IMR-90 (cell line): ENCODE measurements at regions not wholly inside any gene's neighbourhood (a gene's known extent, or its start where the extent isn't known, plus 50 kb on each side); places are given as distances from the start of the nearest gene placed in this dataset.

Experiments used
- BHLHE40 ChIP-seq: fragments of 150-350 bp; IDR thresholded peaks from 2 replicates; pipeline ENCODE4 v1.6.1; 2016; ENCODE audit warnings: mild to moderate bottlenecking, low read depth, low read length
- CEBPB ChIP-seq: IDR thresholded peaks from 2 replicates; pipeline ENCODE4 v1.6.1; 2012; ENCODE audit warnings: low read depth, low read length, improper control_type of control experiment
- CHD1 ChIP-seq: IDR thresholded peaks from 2 replicates; pipeline ENCODE4 v1.6.1; 2012; ENCODE audit warnings: low read depth, low read length, improper control_type of control experiment
- FOS ChIP-seq: fragments of 150-350 bp; IDR thresholded peaks from 2 replicates; pipeline ENCODE4 v1.6.1; 2016; ENCODE audit warnings: low read depth, low read length
- MAZ ChIP-seq: IDR thresholded peaks from 2 replicates; pipeline ENCODE4 v1.6.1; 2012; ENCODE audit warnings: low read depth, mild to moderate bottlenecking, low read length, improper control_type of control experiment, moderate library complexity, borderline replicate concordance
- MXI1 ChIP-seq: IDR thresholded peaks from 2 replicates; pipeline ENCODE4 v1.6.1; 2012; ENCODE audit warnings: low read depth, mild to moderate bottlenecking, low read length, moderate library complexity, borderline replicate concordance
- POLR2A ChIP-seq: IDR thresholded peaks from 2 replicates; pipeline ENCODE4 v1.6.1; 2012; ENCODE audit warnings: mild to moderate bottlenecking, low read depth, low read length
- RAD21 ChIP-seq: IDR thresholded peaks from 2 replicates; pipeline ENCODE4 v1.6.1; 2012; ENCODE audit warnings: low read length, improper control_type of control experiment
- RCOR1 ChIP-seq: IDR thresholded peaks from 2 replicates; pipeline ENCODE4 v1.6.1; 2012; ENCODE audit warnings: mild to moderate bottlenecking, low read length, improper control_type of control experiment; ENCODE audit not compliant: insufficient replicate concordance
- RFX5 ChIP-seq: IDR thresholded peaks from 2 replicates; pipeline ENCODE4 v1.8.0; 2012; ENCODE audit warnings: low read depth, mild to moderate bottlenecking, low read length, moderate library complexity
- TF ChIP-seq, protein P1 (sequence below): conservative IDR thresholded peaks from 2 replicates; pipeline ENCODE4 v1.5.1; 2012; ENCODE audit warnings: mild to moderate bottlenecking, low read depth, low read length, improper control_type of control experiment
- TF ChIP-seq, protein P2 (sequence below): fragments of 150-350 bp; IDR thresholded peaks from 2 replicates; pipeline ENCODE4 v1.6.1; 2017; ENCODE audit warnings: mild to moderate bottlenecking, antibody characterized with exemption, low read length, low read depth

DNA sequence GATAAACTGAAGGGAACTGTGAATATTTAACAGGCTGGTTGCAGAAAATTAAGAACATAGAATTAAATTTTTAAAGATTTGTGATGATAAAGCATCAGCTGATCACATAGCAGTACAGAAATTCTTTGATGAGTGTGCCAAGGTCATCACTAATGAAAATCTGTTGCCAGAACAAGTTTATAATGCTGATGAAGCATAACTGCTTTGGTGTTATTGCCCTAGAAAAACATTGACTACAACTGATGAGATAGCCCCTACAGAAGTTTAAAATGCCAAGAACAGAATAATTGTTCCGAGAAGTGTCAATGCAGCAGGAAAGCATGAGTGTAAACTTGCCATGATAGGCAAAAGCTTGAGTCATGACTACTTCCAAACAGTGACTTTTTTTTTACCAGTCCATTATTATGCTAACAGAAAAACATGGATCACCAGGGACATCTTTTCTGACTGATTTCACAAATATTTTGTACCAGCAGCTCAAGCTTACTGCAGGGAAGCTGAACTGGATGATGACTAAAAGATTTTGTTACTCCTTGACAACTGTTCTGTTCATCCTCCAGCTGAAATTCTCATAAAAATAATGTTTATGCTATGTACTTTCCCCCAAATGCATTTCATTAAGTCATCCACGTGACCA, 1136.6 kb downstream of the FAT4 start:
- no peak for TF ChIP-seq CEBPB
- TF ChIP-seq POLR2A = no peak
- TF ChIP-seq, protein P1, sequence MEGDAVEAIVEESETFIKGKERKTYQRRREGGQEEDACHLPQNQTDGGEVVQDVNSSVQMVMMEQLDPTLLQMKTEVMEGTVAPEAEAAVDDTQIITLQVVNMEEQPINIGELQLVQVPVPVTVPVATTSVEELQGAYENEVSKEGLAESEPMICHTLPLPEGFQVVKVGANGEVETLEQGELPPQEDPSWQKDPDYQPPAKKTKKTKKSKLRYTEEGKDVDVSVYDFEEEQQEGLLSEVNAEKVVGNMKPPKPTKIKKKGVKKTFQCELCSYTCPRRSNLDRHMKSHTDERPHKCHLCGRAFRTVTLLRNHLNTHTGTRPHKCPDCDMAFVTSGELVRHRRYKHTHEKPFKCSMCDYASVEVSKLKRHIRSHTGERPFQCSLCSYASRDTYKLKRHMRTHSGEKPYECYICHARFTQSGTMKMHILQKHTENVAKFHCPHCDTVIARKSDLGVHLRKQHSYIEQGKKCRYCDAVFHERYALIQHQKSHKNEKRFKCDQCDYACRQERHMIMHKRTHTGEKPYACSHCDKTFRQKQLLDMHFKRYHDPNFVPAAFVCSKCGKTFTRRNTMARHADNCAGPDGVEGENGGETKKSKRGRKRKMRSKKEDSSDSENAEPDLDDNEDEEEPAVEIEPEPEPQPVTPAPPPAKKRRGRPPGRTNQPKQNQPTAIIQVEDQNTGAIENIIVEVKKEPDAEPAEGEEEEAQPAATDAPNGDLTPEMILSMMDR = no peak
- TF ChIP-seq, protein P2, sequence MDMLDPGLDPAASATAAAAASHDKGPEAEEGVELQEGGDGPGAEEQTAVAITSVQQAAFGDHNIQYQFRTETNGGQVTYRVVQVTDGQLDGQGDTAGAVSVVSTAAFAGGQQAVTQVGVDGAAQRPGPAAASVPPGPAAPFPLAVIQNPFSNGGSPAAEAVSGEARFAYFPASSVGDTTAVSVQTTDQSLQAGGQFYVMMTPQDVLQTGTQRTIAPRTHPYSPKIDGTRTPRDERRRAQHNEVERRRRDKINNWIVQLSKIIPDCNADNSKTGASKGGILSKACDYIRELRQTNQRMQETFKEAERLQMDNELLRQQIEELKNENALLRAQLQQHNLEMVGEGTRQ = no peak
- no peak for TF ChIP-seq RAD21
- TF ChIP-seq BHLHE40 = 0 out of 2 replicates have a peak, but pooled peaks have one; percentile 6
- no peak for TF ChIP-seq RFX5
- TF ChIP-seq RCOR1 = no peak
- TF ChIP-seq MXI1 = no peak
- no peak for TF ChIP-seq CHD1
- TF ChIP-seq FOS = no peak
- no peak for TF ChIP-seq MAZ
